Activated CD8-positive, alpha-beta memory T cell treated with anti-CD3 and anti-CD28 coated beads, Interleukin-2, amount 10 ng/mL, durations not matched to agents 7 days and 5 days (primary cell): ENCODE measurements at regions not wholly inside any gene's neighbourhood (a gene's known extent, or its start where the extent isn't known, plus 50 kb on each side); places are given as distances from the start of the nearest gene placed in this dataset.
"Not testable (repeated sequence)": the region's sequence is repeated elsewhere in the genome, so short reads cannot be mapped to it uniquely, and the experiment has no call there.

Source experiments
- ATAC-seq: fragments of 150-1000 bp; cut with Tn5 transposase; one replicate; pipeline ENCODE4 v1.10.0; 2021; ENCODE audit warnings: moderate library complexity
- CTCF ChIA-PET: fragments of 350-600 bp; sonication (Branson Sonifier 250); formaldehyde crosslinking; loops from one replicate; lab custom pipeline; 2021; ENCODE audit warnings: antibody characterized with exemption; lab: Charles Lee
- DNase-seq: peaks from one replicate; pipeline ENCODE4 v3.0.0-alpha.2; 2020
- H3K27ac Mint-ChIP-seq: one replicate; pipeline ENCODE4 v1.8.0; 2021; ENCODE audit warnings: mild to moderate bottlenecking, mixed read lengths
- H3K27me3 Mint-ChIP-seq: one replicate; pipeline ENCODE4 v1.8.0; 2021; ENCODE audit warnings: mixed read lengths
- H3K36me3 Mint-ChIP-seq: one replicate; pipeline ENCODE4 v1.8.0; 2021; ENCODE audit warnings: mild to moderate bottlenecking, mixed read lengths
- H3K4me1 Mint-ChIP-seq: one replicate; pipeline ENCODE4 v1.8.0; 2021; ENCODE audit warnings: mixed read lengths
- H3K4me3 Mint-ChIP-seq: one replicate; pipeline ENCODE4 v1.8.0; 2021; ENCODE audit warnings: mild to moderate bottlenecking, moderate library complexity, mixed read lengths
- H3K9me3 Mint-ChIP-seq: one replicate; pipeline ENCODE4 v1.8.0; 2022; ENCODE audit warnings: low read depth, mixed read lengths

- Mint-ChIP-seq H3K9me3 (no peaks in the 10 kb centered on the region), H3K27ac (no peak overlapping the region), H3K4me1 (no peaks in the 10 kb centered on the region), H3K36me3 (no peaks in the 10 kb centered on the region), H3K27me3 (no peaks in the 10 kb centered on the region), H3K4me3 (no peak overlapping the region)
- ATAC-seq, result no peak
- CTCF ChIA-PET, result no interaction called here
- no peak for DNase-seq
Measured at GRCh38 chr4:189516902-189517301, 423.8 kb upstream of the FRG1 start.

- CTCF ChIA-PET, result no interaction called here
- no peaks in the 10 kb centered on the region for H3K4me1 Mint-ChIP-seq
- no peaks in the 10 kb centered on the region for H3K27me3 Mint-ChIP-seq
- no peaks in the 10 kb centered on the region for H3K36me3 Mint-ChIP-seq
- no peak overlapping the region for H3K27ac Mint-ChIP-seq
- no peak for DNase-seq
- no peak for ATAC-seq
- H3K4me3 Mint-ChIP-seq, result no peak overlapping the region
- H3K9me3 Mint-ChIP-seq, result peaks cover under 1% of the 10 kb centered on the region
Measured at GRCh38 chr4:189519186-189519585, 421.5 kb upstream of the FRG1 start.

- CTCF ChIA-PET, result no interaction called here
- Mint-ChIP-seq H3K27ac (no peak overlapping the region), H3K9me3 (peaks cover 11% of the 10 kb centered on the region), H3K36me3 (no peaks in the 10 kb centered on the region), H3K4me3 (no peak overlapping the region), H3K4me1 (no peaks in the 10 kb centered on the region), H3K27me3 (no peaks in the 10 kb centered on the region)
- DNase-seq, result no peak
- no peak for ATAC-seq
Measured at GRCh38 chr4:189525304-189525703, 415.4 kb upstream of the FRG1 start.

- ATAC-seq (no peak), DNase-seq (no peak)
- CTCF ChIA-PET, result no interaction called here
- Mint-ChIP-seq H3K4me1 (no peaks in the 10 kb centered on the region), H3K4me3 (no peak overlapping the region), H3K27ac (no peak overlapping the region), H3K27me3 (no peaks in the 10 kb centered on the region), H3K9me3 (peaks cover 12% of the 10 kb centered on the region), H3K36me3 (no peaks in the 10 kb centered on the region)
Measured at GRCh38 chr4:189530848-189531247, 409.8 kb upstream of the FRG1 start.

GRCh38 chr4:189533603-189534002, 407.1 kb upstream of the FRG1 start:
- H3K27ac Mint-ChIP-seq, result no peak overlapping the region
- no peaks in the 10 kb centered on the region for H3K27me3 Mint-ChIP-seq
- H3K4me3 Mint-ChIP-seq, result no peak overlapping the region
- no peak for ATAC-seq
- peaks cover 14% of the 10 kb centered on the region for H3K9me3 Mint-ChIP-seq
- H3K36me3 Mint-ChIP-seq, result no peaks in the 10 kb centered on the region
- no peaks in the 10 kb centered on the region for H3K4me1 Mint-ChIP-seq
- CTCF ChIA-PET, result no interaction called here
- DNase-seq, result no peak

GRCh38 chr4:189547559-189547958, 393.1 kb upstream of the FRG1 start:
- CTCF ChIA-PET, result no interaction called here
- H3K9me3 Mint-ChIP-seq, result no peaks in the 10 kb centered on the region
- no peaks in the 10 kb centered on the region for H3K27me3 Mint-ChIP-seq
- H3K4me3 Mint-ChIP-seq, result no peak overlapping the region
- no peak overlapping the region for H3K27ac Mint-ChIP-seq
- DNase-seq (no peak), ATAC-seq (no peak)
- no peaks in the 10 kb centered on the region for H3K36me3 Mint-ChIP-seq
- no peaks in the 10 kb centered on the region for H3K4me1 Mint-ChIP-seq

GRCh38 chr4:189548484-189549125, 392.1 kb upstream of the FRG1 start:
- Mint-ChIP-seq H3K27ac (no peak overlapping the region), H3K27me3 (no peaks in the 10 kb centered on the region), H3K36me3 (no peaks in the 10 kb centered on the region), H3K9me3 (no peaks in the 10 kb centered on the region), H3K4me1 (no peaks in the 10 kb centered on the region), H3K4me3 (no peak overlapping the region)
- ATAC-seq (no peak), DNase-seq (no peak)
- CTCF ChIA-PET, result no interaction called here

GRCh38 chr4:189551931-189552670, 388.6 kb upstream of the FRG1 start:
- H3K36me3 Mint-ChIP-seq, H3K4me3 Mint-ChIP-seq, CTCF ChIA-PET, H3K9me3 Mint-ChIP-seq, H3K27me3 Mint-ChIP-seq, DNase-seq, H3K4me1 Mint-ChIP-seq, H3K27ac Mint-ChIP-seq, ATAC-seq: not testable (repeated sequence)

- H3K27ac Mint-ChIP-seq, H3K9me3 Mint-ChIP-seq, H3K27me3 Mint-ChIP-seq, H3K4me1 Mint-ChIP-seq, H3K36me3 Mint-ChIP-seq, ATAC-seq, CTCF ChIA-PET, DNase-seq, H3K4me3 Mint-ChIP-seq: not testable (repeated sequence)
Measured at GRCh38 chr4:189560605-189561004, 380.1 kb upstream of the FRG1 start.

GRCh38 chr4:189563751-189564150, 376.9 kb upstream of the FRG1 start:
- ATAC-seq, H3K36me3 Mint-ChIP-seq, H3K4me3 Mint-ChIP-seq, CTCF ChIA-PET, DNase-seq, H3K27ac Mint-ChIP-seq, H3K27me3 Mint-ChIP-seq, H3K4me1 Mint-ChIP-seq, H3K9me3 Mint-ChIP-seq: not testable (repeated sequence)

- CTCF ChIA-PET, H3K36me3 Mint-ChIP-seq, H3K4me3 Mint-ChIP-seq, H3K4me1 Mint-ChIP-seq, H3K27ac Mint-ChIP-seq, H3K9me3 Mint-ChIP-seq, ATAC-seq, H3K27me3 Mint-ChIP-seq, DNase-seq: not testable (repeated sequence)
Measured at GRCh38 chr4:189566271-189566670, 374.4 kb upstream of the FRG1 start.

GRCh38 chr4:189566900-189567299, 373.8 kb upstream of the FRG1 start:
- not testable (repeated sequence) for H3K4me1 Mint-ChIP-seq

GRCh38 chr4:189579645-189580044, 361.0 kb upstream of the FRG1 start:
- H3K27ac Mint-ChIP-seq, H3K36me3 Mint-ChIP-seq, DNase-seq, CTCF ChIA-PET, H3K4me1 Mint-ChIP-seq, H3K9me3 Mint-ChIP-seq, ATAC-seq, H3K27me3 Mint-ChIP-seq, H3K4me3 Mint-ChIP-seq: not testable (repeated sequence)

More at GRCh38 chr4:189566900-189567299, 373.8 kb upstream of the FRG1 start:
- H3K27ac Mint-ChIP-seq, H3K36me3 Mint-ChIP-seq, H3K9me3 Mint-ChIP-seq, H3K4me3 Mint-ChIP-seq, H3K27me3 Mint-ChIP-seq, ATAC-seq, DNase-seq, CTCF ChIA-PET: not testable (repeated sequence)

- H3K36me3 Mint-ChIP-seq, CTCF ChIA-PET: not testable (repeated sequence)
Measured at GRCh38 chr4:189586908-189587632, 353.6 kb upstream of the FRG1 start.

More at GRCh38 chr4:189586908-189587632, 353.6 kb upstream of the FRG1 start:
- DNase-seq, H3K27me3 Mint-ChIP-seq, H3K9me3 Mint-ChIP-seq, H3K27ac Mint-ChIP-seq, H3K4me3 Mint-ChIP-seq, H3K4me1 Mint-ChIP-seq, ATAC-seq: not testable (repeated sequence)
